Calu3 (cell line): ENCODE measurements at regions not wholly inside any gene's neighbourhood (a gene's known extent, or its start where the extent isn't known, plus 50 kb on each side); places are given as distances from the start of the nearest gene placed in this dataset.

Source experiments
- BruUV-seq: library from RNA; stranded (reverse); fragments of 400-500 nt; replicated peaks from 2 replicates; lab custom pipeline; 2021; lab: Mats Ljungman, UMichigan
- CTCF ChIA-PET: fragments of 300-600 bp; sonication (Branson Sonifier 250); formaldehyde crosslinking; loops from one replicate; lab custom pipeline; 2022; ENCODE audit warnings: antibody characterized with exemption; lab: Charles Lee
- DNase-seq: peaks from one replicate; pipeline ENCODE4 v3.0.0; 2022
- H3K27ac Mint-ChIP-seq: one replicate; pipeline ENCODE4 v1.8.0; 2022; ENCODE audit warnings: mixed read lengths; ENCODE audit not compliant: unreplicated experiment
- H3K27me3 Mint-ChIP-seq: one replicate; pipeline ENCODE4 v1.8.0; 2022; ENCODE audit warnings: mixed read lengths; ENCODE audit not compliant: unreplicated experiment
- H3K36me3 Mint-ChIP-seq: one replicate; pipeline ENCODE4 v1.8.0; 2022; ENCODE audit warnings: mild to moderate bottlenecking, moderate library complexity, mixed read lengths; ENCODE audit not compliant: insufficient read depth, unreplicated experiment
- H3K4me1 Mint-ChIP-seq: one replicate; pipeline ENCODE4 v1.8.0; 2022; ENCODE audit warnings: mild to moderate bottlenecking, low read depth, mixed read lengths; ENCODE audit not compliant: unreplicated experiment
- H3K4me3 Mint-ChIP-seq: one replicate; pipeline ENCODE4 v1.8.0; 2022; ENCODE audit warnings: mild to moderate bottlenecking, low read depth, moderate library complexity, mixed read lengths; ENCODE audit not compliant: unreplicated experiment
- H3K9me3 Mint-ChIP-seq: one replicate; pipeline ENCODE4 v1.8.0; 2022; ENCODE audit warnings: low read depth, mixed read lengths; ENCODE audit not compliant: unreplicated experiment
- intact Hi-C: fragments of 100-400 bp; cut with micrococcal nuclease; formaldehyde crosslinking; loops from one replicate; pipeline ENCODE4 v1.10.0; 2022; ENCODE audit not compliant: unreplicated experiment
- TF ChIP-seq, protein P1 (sequence below): fragments of 200-600 bp; IDR thresholded peaks from one replicate; pipeline ENCODE4 v1.8.0; 2022; ENCODE audit warnings: antibody characterized with exemption; ENCODE audit not compliant: unreplicated experiment

DNA sequence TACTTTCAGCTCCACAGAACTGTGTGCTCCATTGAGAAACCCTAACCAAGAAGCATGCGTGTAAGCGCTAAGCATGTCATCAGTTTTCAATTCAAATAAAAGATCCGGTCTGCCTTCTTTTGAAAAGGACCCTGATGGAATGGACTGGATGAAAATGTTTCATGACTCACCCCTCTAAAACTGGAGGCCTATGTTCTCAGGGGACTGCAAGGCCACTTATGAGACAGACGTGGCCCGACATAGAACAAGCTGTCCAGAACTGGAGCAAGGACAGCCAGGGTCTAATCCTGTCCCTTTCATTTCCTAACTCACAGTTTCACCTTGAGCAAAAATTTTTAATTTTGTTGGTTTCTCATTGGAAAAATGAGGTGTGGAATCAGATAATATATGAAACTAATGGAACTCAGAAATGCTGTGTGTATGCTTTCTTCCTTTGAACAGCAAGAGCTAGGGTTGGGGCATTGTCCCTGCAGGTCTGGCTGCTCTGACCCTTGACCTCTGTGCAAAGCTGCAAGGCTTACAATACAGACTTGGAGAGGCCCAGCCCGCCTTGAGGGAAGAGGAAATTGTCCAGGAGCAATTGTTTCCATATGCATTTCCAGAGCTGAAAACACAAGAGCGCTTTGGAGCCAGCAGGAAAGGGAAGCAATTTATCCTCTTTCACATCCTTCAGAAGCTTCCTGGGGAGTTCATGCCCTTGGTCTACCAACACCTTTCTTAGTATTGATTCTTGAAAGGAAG, 553.4 kb upstream of the KLF12 start:
- no TSS peak for BruUV-seq
- H3K4me3 Mint-ChIP-seq: no peak overlapping the region
- TF ChIP-seq, protein P1, sequence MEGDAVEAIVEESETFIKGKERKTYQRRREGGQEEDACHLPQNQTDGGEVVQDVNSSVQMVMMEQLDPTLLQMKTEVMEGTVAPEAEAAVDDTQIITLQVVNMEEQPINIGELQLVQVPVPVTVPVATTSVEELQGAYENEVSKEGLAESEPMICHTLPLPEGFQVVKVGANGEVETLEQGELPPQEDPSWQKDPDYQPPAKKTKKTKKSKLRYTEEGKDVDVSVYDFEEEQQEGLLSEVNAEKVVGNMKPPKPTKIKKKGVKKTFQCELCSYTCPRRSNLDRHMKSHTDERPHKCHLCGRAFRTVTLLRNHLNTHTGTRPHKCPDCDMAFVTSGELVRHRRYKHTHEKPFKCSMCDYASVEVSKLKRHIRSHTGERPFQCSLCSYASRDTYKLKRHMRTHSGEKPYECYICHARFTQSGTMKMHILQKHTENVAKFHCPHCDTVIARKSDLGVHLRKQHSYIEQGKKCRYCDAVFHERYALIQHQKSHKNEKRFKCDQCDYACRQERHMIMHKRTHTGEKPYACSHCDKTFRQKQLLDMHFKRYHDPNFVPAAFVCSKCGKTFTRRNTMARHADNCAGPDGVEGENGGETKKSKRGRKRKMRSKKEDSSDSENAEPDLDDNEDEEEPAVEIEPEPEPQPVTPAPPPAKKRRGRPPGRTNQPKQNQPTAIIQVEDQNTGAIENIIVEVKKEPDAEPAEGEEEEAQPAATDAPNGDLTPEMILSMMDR: no peak
- no peak overlapping the region for H3K27ac Mint-ChIP-seq
- DNase-seq: no peak
- H3K4me1 Mint-ChIP-seq: no peaks in the 10 kb centered on the region
- H3K36me3 Mint-ChIP-seq: no peaks in the 10 kb centered on the region
- H3K9me3 Mint-ChIP-seq: no peaks in the 10 kb centered on the region
- intact Hi-C loops: no loop called here
- H3K27me3 Mint-ChIP-seq: no peaks in the 10 kb centered on the region
- CTCF ChIA-PET: no interaction called here

DNA sequence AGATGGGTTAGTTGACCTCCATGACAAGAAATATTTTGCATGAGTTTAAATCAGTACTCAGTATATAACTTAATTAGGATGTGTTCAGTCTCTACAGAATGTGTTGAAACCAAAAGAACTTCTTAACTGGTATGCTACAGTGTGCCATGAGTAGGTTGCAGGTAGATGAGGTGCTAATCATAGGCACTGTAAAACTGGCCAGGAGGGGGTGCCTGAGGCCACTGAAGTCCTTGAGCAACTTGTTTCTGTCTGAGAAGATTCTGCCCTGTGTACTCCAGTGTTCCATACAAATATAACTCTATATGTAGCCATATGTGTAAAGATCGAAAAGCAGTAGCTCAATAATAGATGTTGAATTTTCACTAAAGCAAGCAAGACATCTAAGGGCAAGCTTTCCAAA, 549.2 kb upstream of the KLF12 start:
- Mint-ChIP-seq H3K4me3 (no peak overlapping the region), H3K27ac (no peak overlapping the region), H3K27me3 (no peaks in the 10 kb centered on the region), H3K36me3 (no peaks in the 10 kb centered on the region), H3K9me3 (no peaks in the 10 kb centered on the region), H3K4me1 (no peaks in the 10 kb centered on the region)
- TF ChIP-seq, protein P1: no peak
- intact Hi-C loops: no loop called here
- no TSS peak for BruUV-seq
- CTCF ChIA-PET: no interaction called here
- DNase-seq: no peak

DNA sequence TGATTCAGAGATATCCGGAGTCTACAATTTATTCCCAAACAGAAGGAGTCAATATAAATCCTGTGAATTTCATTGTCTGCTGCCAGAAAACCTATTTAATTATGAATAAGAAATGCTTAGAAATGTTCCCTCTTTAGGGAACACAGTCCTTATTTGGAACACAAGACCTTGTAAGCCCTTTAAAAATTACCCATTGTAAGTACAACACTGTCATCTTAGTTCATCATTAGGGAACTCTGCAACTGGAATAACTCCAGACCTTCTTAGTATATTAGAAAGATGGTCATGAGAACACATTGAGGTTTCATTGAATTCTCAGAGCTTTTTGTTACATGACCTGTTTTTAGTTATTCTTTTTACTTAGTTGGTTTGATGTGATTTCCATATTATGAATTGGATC, 548.5 kb upstream of the KLF12 start:
- intact Hi-C loops: no loop called here
- BruUV-seq: no TSS peak
- Mint-ChIP-seq H3K4me3 (no peak overlapping the region), H3K36me3 (no peaks in the 10 kb centered on the region), H3K4me1 (no peaks in the 10 kb centered on the region), H3K27me3 (no peaks in the 10 kb centered on the region), H3K9me3 (no peaks in the 10 kb centered on the region), H3K27ac (no peak overlapping the region)
- DNase-seq: no peak
- TF ChIP-seq, protein P1: no peak
- CTCF ChIA-PET: no interaction called here

DNA sequence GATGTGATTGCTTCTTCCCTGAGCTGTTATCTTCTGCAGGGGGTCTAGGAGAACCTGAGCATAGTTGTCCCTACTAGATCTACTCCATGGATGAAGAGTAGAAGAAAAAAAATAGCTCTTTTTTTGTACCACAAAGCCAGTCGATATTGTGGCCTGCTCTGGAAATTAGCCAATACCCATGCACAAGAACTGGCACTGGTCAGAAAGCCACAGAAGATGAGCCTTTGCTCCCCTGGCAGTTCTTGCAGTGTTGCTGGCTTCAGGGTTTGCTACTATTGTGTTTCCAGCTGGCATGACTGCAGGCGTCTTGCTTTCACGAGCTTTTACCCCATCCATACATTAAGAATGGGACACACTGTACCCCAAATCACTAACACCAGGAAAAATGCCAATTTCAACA, 547.7 kb upstream of the KLF12 start:
- DNase-seq: no peak
- Mint-ChIP-seq H3K36me3 (no peaks in the 10 kb centered on the region), H3K4me1 (no peaks in the 10 kb centered on the region), H3K9me3 (no peaks in the 10 kb centered on the region), H3K27ac (no peak overlapping the region), H3K4me3 (no peak overlapping the region), H3K27me3 (no peaks in the 10 kb centered on the region)
- CTCF ChIA-PET: no interaction called here
- intact Hi-C loops: no loop called here
- TF ChIP-seq, protein P1: no peak
- no TSS peak for BruUV-seq
